Bronchial epithelial cell (primary cell): ENCODE measurements at regions not wholly inside any gene's neighbourhood (a gene's known extent, or its start where the extent isn't known, plus 50 kb on each side); places are given as distances from the start of the nearest gene placed in this dataset.

Source experiments
- DNase-seq: peaks from one replicate; pipeline ENCODE4 v3.0.0-alpha.2; 2010; ENCODE audit warnings: low read depth
- FAIRE-seq: peaks from 2 replicates; lab custom pipeline; 2011; peaks lifted over from hg19 to GRCh38; lab: Jason Lieb, UNC
- H3K27me3 ChIP-seq: 2 replicates; pipeline ENCODE4 v1.5.1; 2011; ENCODE audit warnings: low read length; ENCODE audit not compliant: control insufficient read depth, insufficient read depth
- H3K36me3 ChIP-seq: 2 replicates; pipeline ENCODE4 v1.5.1; 2011; ENCODE audit warnings: low read length; ENCODE audit not compliant: control insufficient read depth, insufficient read depth
- H3K4me3 ChIP-seq: 2 replicates; pipeline ENCODE4 v1.5.1; 2011; ENCODE audit warnings: mild to moderate bottlenecking, low read depth, low read length, control low read depth
- TF ChIP-seq, protein P1 (sequence below): IDR thresholded peaks from 2 replicates; pipeline ENCODE4 v1.5.1; 2011; ENCODE audit warnings: mild to moderate bottlenecking, moderate library complexity, low read length, control low read depth, inconsistent platforms; ENCODE audit not compliant: insufficient read depth, severe bottlenecking

DNA sequence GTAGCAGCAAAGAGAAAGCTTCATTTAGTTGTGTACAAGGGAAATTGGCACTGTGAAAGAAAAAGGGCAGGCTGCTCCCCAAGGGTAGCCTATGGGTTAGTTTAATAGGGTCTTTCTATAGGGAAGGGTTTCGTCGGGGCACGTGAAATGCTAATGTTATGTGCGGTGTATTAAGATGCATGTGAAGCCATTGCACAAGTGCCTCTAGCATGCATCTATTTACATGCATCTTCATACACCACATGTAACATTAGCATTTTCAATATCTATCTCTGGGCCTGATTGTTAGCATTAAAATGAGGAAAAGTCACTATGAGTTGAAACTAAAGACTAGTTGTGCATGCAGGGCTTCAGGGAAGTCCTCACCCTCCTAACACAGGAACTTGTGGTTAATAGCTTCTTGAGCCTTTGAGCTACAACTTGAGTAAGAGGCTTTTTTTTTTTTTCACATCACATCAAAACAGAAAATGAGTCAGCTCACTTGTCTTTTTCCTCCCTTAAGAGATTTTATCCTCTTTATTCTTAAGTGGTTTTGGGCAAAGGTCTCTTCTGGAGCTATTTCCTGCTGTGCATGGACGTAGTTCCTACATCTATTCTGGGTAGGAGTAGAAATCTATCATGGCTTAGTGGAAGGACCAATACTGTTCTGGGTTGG is 613.4 kb downstream of the ZPLD1 start:
- Histone ChIP-seq H3K36me3 (no peaks in the 10 kb centered on the region), H3K4me3 (no peak overlapping the region), H3K27me3 (no peaks in the 10 kb centered on the region)
- TF ChIP-seq, protein P1, sequence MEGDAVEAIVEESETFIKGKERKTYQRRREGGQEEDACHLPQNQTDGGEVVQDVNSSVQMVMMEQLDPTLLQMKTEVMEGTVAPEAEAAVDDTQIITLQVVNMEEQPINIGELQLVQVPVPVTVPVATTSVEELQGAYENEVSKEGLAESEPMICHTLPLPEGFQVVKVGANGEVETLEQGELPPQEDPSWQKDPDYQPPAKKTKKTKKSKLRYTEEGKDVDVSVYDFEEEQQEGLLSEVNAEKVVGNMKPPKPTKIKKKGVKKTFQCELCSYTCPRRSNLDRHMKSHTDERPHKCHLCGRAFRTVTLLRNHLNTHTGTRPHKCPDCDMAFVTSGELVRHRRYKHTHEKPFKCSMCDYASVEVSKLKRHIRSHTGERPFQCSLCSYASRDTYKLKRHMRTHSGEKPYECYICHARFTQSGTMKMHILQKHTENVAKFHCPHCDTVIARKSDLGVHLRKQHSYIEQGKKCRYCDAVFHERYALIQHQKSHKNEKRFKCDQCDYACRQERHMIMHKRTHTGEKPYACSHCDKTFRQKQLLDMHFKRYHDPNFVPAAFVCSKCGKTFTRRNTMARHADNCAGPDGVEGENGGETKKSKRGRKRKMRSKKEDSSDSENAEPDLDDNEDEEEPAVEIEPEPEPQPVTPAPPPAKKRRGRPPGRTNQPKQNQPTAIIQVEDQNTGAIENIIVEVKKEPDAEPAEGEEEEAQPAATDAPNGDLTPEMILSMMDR = no peak
- no peak for FAIRE-seq
- peak; percentile 5 for DNase-seq

GRCh38 chr3:103052236-103052830 is 617.5 kb downstream of the ZPLD1 start:
- TF ChIP-seq, protein P1 = no peak
- FAIRE-seq (no peak), DNase-seq (peak; percentile 2)
- no peak overlapping the region for H3K4me3 ChIP-seq
- H3K36me3 ChIP-seq = no peaks in the 10 kb centered on the region
- no peaks in the 10 kb centered on the region for H3K27me3 ChIP-seq

GRCh38 chr3:103055021-103055520 is 620.3 kb downstream of the ZPLD1 start:
- DNase-seq (no peak), FAIRE-seq (no peak)
- no peaks in the 10 kb centered on the region for H3K27me3 ChIP-seq
- no peaks in the 10 kb centered on the region for H3K36me3 ChIP-seq
- TF ChIP-seq, protein P1 = no peak
- H3K4me3 ChIP-seq = no peak overlapping the region

DNA sequence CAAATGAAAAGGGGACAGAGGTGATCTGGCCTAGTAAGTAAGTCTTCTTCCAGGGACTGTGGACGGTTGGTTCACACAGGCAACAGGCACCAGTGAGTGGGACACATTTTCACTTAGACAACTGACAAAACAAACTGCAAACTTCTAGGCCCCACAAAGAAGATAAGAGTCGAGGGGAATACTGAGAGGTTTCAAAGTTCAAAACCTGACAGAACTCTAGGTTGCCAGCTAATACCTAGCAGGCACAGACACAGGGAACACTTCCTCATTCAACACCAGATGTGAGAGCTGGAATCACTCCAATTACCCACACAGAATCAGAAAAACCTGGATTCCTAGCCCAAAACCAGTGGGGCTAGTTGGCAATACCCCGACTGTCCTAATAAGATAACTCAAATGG is 621.7 kb downstream of the ZPLD1 start:
- TF ChIP-seq, protein P1 = no peak
- FAIRE-seq (no peak), DNase-seq (no peak)

GRCh38 chr3:103057003-103057402 is 622.2 kb downstream of the ZPLD1 start:
- Histone ChIP-seq H3K27me3 (no peaks in the 10 kb centered on the region), H3K4me3 (no peak overlapping the region), H3K36me3 (no peaks in the 10 kb centered on the region)
- TF ChIP-seq, protein P1 = no peak
- FAIRE-seq (no peak), DNase-seq (no peak)

More for the DNA sequence above, 621.7 kb downstream of the ZPLD1 start:
- Histone ChIP-seq H3K4me3 (no peak overlapping the region), H3K27me3 (no peaks in the 10 kb centered on the region), H3K36me3 (no peaks in the 10 kb centered on the region)
